Endothelial cell of hepatic sinusoid (primary cell): ENCODE measurements at regions not wholly inside any gene's neighbourhood (a gene's known extent, or its start where the extent isn't known, plus 50 kb on each side); places are given as distances from the start of the nearest gene placed in this dataset.

Experiments used
- in situ Hi-C: cut with HindIII; loops from 2 replicates; pipeline ENCODE4 v1.10.0; 2017; ENCODE audit warnings: low sequenced_read_pairs

DNA sequence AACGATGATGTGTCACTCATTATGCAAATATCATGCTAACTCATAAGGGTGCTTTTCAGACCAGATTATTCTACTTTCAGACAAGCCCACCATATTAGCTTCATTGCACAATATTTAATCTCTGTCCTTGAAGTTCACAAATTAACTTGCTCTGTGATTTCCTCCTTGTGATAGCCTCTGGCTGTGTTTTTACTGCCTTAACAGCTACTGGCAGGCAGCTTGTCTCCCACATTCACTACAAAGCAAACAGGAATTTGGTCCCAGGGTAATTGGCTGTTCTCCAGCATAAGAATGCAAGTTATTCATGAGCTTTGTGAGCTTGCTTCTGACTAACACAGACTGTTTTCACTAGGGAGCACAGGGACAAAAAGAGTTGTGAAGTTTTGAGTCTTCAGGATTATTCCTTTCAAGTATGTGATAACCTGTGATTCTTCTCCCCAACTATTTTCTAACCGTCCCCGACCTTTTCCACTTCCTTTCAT is 87.9 kb upstream of the HMCN1 start:
- in situ Hi-C loops = no loop called here

DNA sequence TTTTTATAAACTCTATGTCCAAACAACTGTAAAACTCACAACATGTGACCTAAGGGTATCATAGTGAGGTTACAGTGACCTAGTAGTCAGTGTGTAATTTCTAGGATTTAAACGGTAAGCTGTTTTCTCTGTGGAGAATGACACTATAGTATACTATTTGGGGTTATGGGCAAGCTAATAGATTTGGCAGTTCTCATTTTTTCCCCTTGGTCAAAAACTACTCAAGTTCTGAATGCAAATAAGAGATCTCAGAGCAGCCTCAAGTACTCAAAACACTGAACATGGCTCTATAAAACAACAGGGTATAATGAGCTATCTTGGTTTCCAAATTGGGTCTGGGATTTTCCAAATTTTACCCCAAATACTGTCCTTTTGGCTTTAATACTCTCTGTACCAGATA is 88.5 kb upstream of the HMCN1 start:
- in situ Hi-C loops = no loop called here

DNA sequence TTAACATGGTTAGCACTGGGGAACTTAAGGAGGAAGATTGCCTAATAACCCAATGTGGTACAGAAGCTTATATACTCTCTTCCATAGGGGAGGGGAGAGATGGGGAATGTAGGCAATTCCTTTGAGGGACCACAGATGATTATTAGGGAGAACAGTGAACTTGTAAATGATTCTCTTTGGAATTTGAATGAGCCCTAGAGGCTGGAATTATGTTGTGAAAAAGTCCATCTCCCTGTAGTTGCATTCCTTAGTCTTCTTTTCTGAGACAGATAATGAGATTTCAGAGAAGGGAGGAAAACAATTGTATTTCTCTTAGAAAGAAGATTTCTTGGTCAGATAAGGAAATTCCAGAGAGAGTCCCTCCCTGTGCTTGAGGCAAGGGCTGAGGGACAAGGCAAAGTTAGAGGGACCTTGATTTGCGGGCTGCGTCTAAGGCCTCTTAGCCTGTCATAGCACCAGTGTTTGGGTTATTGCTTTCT is 89.0 kb upstream of the HMCN1 start:
- in situ Hi-C loops = no loop called here

GRCh38 chr1:185644531-185644930 is 89.7 kb upstream of the HMCN1 start:
- in situ Hi-C loops = no loop called here

GRCh38 chr1:185636848-185637247 is 97.3 kb upstream of the HMCN1 start:
- in situ Hi-C loops = no loop called here

GRCh38 chr1:185634704-185635103 is 99.5 kb upstream of the HMCN1 start:
- in situ Hi-C loops = no loop called here

GRCh38 chr1:185632659-185633423 is 101.3 kb upstream of the HMCN1 start:
- in situ Hi-C loops = no loop called here

DNA sequence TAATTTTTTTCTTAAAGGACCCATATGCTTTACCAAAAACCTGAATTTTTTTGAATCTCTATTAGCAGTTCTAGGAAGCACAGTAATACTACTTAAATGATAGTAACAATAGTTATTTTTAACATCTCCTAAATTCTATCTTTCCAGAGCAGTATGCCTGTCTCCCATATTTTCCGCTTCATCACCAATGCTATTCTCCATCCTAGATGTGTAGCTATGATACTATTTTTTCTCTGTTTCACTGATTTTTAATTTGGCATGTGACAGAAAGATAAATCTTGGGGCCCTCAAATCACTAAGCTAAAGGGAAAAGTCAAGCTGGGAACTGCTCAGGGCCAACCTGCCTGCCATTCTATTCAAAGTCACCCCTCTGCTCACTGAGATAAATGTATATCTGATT is 102.3 kb upstream of the HMCN1 start:
- in situ Hi-C loops = no loop called here

- in situ Hi-C loops = no loop called here
These were observed 106.3 kb upstream of the HMCN1 start for GRCh38 chr1:185627761-185628501.

DNA sequence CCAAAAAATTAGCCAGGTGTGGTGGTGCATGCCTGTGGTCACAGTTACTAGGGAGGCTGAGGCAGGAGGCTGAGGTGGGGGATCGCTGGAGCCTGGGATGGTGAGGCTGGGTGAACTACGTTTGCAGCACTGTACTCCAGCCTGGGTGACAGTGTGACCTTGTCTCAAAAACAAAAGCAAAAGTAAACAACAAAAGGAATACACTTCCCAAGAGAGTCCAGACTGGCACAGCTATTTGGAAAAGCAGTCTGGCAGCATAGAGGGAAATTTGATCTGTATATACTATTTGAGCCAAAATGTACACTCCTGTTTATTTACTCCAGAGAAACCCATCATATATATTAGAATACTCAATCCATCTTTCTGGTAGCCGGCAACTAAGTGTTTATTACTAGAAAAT is 107.0 kb upstream of the HMCN1 start:
- in situ Hi-C loops = no loop called here

DNA sequence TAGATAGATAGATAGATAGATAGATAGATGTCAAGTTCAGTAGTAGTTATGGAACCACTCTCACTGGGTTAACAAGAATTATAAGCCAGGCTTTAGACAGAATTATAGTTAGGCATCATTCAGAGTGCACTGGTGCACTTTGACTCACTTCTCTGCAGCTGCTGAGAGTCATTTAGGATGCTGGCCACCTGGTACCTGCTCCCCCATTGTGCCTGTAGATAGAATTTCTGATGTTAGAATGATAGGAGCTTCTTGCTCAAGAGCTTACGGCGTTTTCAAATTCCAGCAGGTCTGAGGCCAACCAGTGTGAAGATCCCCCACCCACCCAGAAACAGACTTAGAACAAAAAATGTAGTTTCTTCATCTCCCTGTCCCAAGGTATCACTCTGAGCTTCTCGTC is 107.8 kb upstream of the HMCN1 start:
- in situ Hi-C loops = no loop called here

GRCh38 chr1:185610954-185611353 is 123.2 kb upstream of the HMCN1 start:
- in situ Hi-C loops = no loop called here

DNA sequence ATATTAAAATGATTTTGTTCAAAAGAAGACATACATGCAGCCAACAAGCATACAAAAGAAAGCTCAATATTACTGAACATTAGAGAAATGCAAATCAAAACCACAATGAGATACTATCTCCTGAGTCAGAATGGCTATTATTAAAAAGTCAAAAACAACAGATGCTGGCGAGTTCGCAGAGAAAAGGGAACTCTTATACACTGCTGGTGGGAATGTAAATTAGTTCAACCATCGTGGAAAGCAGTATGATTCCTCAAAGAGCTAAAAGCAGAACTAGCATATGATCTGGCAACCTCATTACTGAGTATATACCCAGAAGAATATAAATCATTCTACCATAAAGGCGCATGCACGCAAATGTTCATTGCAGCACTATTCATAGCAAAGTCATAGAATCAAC is 126.0 kb upstream of the HMCN1 start:
- in situ Hi-C loops = loop anchor here (10.0 kb wide), 1 partner anchor 63 kb away; no protein-coding TSS in a partner anchor

GRCh38 chr1:185603158-185603557 is 131.0 kb upstream of the HMCN1 start:
- in situ Hi-C loops = loop anchor here (10.0 kb wide), 1 partner anchor 58 kb away; no protein-coding TSS in a partner anchor

DNA sequence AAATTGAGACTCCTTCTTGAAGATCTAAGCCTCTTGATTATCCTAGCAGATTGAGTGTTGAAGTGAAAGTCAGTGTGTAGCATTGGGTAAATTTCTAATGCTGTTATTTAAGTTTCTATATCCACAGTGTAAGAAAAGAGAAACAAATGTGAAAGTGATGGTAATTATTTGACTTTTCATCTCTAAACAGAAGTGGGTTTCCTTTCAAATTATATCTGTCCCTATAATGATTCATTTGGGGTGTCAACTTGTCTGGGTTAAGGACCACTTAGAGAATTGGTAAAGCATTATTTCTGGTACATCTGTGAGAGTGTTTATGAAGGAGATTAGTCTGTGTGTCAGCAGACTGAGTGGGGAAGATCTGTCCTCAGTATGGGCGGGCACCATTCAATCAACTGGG is 133.0 kb upstream of the HMCN1 start:
- in situ Hi-C loops = loop anchor here (10.0 kb wide), 1 partner anchor 56 kb away; no protein-coding TSS in a partner anchor

GRCh38 chr1:185600641-185601040 is 133.6 kb upstream of the HMCN1 start:
- in situ Hi-C loops = loop anchor here (10.0 kb wide), 1 partner anchor 56 kb away; no protein-coding TSS in a partner anchor

DNA sequence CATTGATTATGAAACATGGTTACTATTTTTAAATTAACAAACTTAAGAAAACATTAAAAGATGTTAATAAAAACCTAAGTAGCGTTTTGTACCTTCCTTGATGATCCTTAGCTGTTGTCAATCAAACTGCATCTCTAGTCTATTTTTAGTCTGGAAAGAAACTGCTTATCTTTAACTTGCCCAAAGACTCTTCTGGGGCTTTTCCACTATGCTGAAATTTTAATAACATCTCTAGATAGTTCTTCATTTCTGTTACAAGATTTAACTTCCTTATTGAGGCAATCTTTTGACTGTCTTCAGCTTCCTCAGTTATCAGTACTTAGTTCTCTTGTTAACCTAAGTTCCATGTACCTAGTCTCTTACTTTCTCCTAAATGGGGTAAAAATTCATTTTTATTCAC is 135.9 kb upstream of the HMCN1 start:
- in situ Hi-C loops = no loop called here

DNA sequence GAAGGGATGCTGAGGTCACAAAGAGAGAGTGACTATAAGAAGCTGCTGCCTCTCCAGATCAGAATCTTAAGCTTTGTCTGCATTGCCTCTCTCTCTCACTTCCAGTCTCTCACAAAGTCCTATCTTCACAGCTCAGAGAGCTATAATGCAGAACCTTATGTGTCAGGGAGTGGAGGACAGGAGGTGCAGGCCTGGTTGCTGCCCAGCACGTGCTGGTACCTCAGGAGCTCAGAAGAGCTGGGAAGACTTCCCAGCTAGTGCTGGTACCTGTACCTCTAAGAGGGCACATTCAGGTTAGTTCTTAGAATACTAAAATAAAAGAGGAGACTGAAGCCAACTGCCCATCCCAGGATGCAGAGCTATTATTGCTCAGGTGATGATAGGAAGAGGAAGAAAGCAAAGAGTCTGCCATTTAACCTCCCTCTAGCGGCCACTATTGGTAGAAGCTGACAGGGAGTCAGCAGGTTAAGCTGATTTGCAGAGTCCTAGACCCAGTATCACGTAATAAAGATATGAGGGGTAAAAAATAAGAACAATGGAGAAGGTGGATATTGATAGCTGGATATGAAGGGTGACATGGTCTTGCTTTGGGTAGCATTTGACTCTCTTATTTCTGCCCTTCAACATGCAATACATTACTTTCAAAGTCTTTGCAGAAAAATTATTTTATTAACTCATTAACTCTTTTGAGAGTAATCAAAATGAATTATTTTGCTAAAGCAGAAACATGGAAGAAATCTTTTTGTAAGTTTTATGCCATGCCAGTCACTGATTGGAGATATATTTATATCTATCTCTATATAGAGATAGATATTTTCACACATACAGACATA is 138.1 kb upstream of the HMCN1 start:
- in situ Hi-C loops = no loop called here

DNA sequence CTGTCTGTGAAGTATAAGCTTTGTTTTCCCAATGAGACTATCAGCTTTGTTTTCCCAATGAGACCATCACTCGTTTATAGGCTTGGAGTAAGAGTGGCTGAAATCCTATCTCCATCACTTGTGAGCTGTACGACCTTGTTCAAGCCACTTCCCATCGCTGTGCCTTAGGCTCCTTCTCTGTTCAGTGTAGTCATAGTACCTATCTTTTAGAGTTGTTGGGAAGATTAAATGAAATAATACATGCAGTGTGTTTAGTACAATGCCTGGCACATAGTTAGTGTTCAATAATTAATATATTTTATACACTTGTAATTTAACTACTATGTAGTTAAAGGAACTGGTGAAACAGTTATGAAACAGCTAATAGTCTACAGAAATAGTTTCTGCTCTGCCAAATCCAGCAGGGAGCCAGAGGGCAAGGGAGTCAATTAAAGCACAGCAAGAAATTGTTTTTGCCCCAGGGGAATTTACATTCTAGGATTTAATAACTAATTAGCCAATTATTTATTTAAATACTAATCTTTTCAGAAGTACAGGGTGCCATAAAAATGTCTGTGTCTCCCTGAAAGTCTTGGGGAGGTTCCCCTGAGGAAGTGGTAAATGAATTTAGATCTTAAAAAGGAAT is 139.3 kb upstream of the HMCN1 start:
- in situ Hi-C loops = no loop called here

- in situ Hi-C loops = no loop called here
These were observed 140.9 kb upstream of the HMCN1 start for GRCh38 chr1:185593271-185593670.

DNA sequence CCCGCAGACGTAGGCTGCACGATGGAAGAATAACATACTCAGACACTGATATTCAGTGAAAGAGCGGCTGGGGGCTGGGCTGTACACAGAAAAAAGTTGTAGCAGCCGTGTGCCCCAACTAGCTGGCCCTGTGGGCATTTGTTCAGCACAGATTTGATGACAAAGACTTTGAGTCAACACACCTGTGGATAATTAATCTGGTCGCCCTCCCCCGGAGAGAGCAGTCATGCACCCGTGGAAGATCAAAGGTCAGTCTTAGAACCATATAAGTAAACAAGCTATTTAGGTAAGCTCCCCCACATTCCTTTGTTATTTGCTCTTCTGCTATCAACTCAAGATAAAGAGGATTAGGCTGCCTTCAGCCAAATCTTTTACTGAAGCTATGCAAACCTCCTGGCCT is 148.4 kb upstream of the HMCN1 start:
- in situ Hi-C loops = no loop called here
